ENCODE measurements at regions not wholly inside any gene's neighbourhood (a gene's known extent, or its start where the extent isn't known, plus 50 kb on each side); places are given as distances from the start of the nearest gene placed in this dataset.

DNA sequence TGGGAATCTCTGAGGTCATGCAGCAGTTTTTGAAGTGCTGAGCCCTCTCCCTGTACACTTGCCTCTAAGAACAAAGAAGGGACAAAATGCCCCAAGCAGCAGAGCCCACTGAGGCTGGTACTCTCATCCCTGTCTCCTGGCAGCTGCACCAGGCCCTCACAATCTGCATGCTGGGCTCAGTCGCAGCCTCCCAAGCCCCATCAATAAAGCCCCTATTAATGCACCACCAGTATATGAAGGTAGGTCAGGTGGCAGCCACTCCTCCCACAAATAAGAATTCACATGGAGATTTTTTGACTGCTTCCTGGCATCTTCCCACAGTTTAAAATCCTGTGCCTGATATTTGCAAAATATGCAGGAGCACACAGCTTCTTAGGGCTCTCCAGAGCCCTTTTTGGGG, 181.2 kb upstream of the PALMD start:
- H3K36me3 ChIP-seq (ENCODE audit: control insufficient read depth, insufficient read depth, low read length), result no peaks in the 10 kb centered on the region

DNA sequence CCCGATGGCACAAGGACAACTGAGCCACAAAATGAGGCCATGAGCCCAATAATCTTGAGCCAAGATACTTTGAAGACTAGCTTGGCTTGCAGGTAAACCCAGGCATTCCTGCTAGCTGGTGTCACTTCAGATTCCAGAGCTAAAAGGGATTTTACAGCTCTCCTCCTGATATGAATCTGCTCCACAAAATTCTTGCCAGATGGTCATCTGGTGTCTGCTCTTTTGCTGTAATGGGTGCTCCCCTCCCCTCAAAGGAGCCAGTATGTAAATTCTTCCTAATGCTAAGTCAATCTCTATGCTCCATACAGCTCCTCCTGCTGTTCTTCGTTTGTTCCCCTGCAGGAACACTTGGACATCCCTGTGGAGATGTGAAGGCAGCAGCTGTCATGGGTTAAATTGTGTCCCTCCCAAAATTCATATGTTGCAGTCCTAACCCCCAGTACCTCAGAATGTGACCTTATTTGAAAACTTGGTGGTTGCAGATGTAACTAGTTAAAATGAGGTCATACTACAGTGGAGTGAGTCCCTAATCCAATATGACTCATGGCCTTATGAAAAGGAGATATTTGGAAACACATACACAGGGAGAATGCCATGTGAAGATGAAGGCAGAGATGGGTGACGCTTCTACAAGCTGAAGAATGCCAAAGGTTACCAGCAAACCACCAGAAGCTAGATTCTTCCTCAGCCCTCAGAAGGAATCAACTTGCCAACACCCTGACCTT, 180.6 kb upstream of the PALMD start:
- TF ChIP-seq, protein P1, sequence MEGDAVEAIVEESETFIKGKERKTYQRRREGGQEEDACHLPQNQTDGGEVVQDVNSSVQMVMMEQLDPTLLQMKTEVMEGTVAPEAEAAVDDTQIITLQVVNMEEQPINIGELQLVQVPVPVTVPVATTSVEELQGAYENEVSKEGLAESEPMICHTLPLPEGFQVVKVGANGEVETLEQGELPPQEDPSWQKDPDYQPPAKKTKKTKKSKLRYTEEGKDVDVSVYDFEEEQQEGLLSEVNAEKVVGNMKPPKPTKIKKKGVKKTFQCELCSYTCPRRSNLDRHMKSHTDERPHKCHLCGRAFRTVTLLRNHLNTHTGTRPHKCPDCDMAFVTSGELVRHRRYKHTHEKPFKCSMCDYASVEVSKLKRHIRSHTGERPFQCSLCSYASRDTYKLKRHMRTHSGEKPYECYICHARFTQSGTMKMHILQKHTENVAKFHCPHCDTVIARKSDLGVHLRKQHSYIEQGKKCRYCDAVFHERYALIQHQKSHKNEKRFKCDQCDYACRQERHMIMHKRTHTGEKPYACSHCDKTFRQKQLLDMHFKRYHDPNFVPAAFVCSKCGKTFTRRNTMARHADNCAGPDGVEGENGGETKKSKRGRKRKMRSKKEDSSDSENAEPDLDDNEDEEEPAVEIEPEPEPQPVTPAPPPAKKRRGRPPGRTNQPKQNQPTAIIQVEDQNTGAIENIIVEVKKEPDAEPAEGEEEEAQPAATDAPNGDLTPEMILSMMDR (IDR thresholded peaks at IDR 0.05; ENCODE audit: insufficient read depth, low read length, poor library complexity, severe bottlenecking), result no peak
- DNase-seq (ENCODE audit: low read depth), result no peak
- no peaks in the 10 kb centered on the region for H3K27me3 ChIP-seq (ENCODE audit: control insufficient read depth, insufficient read depth, low read length)
- no peak overlapping the region for H3K4me3 ChIP-seq (ENCODE audit: low read depth, low read length)
- no peaks in the 10 kb centered on the region for H3K36me3 ChIP-seq (ENCODE audit: control insufficient read depth, insufficient read depth, low read length)

More for the DNA sequence above, 181.2 kb upstream of the PALMD start:
- no peaks in the 10 kb centered on the region for H3K27me3 ChIP-seq (ENCODE audit: control insufficient read depth, insufficient read depth, low read length)
- TF ChIP-seq, protein P1 (IDR thresholded peaks at IDR 0.05; ENCODE audit: insufficient read depth, low read length, poor library complexity, severe bottlenecking), result no peak
- DNase-seq (ENCODE audit: low read depth), result no peak
- H3K4me3 ChIP-seq (ENCODE audit: low read depth, low read length), result no peak overlapping the region

DNA sequence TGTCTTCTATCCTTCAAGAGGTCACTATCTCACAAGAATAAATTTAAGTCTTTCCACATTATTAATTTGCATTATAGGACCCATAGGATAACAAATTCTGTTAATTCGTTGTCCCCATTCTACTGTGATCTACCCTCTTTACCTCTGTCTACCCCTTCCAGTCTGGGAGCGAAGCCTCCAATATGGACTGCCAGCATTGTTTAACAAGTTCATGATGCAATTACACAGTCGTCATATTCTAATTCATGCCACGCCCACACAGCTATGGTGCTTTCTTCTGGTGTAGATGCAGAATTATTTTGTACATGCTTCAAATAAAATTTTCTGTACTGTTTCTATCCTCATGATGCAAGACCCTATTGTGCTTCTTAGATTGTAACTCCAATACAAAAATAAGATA, 178.3 kb upstream of the PALMD start:
- no peak for DNase-seq (ENCODE audit: low read depth)
- H3K4me3 ChIP-seq (ENCODE audit: low read depth, low read length), result no peak overlapping the region
- no peaks in the 10 kb centered on the region for H3K27me3 ChIP-seq (ENCODE audit: control insufficient read depth, insufficient read depth, low read length)
- H3K36me3 ChIP-seq (ENCODE audit: control insufficient read depth, insufficient read depth, low read length), result no peaks in the 10 kb centered on the region
- TF ChIP-seq, protein P1 (IDR thresholded peaks at IDR 0.05; ENCODE audit: insufficient read depth, low read length, poor library complexity, severe bottlenecking), result no peak

DNA sequence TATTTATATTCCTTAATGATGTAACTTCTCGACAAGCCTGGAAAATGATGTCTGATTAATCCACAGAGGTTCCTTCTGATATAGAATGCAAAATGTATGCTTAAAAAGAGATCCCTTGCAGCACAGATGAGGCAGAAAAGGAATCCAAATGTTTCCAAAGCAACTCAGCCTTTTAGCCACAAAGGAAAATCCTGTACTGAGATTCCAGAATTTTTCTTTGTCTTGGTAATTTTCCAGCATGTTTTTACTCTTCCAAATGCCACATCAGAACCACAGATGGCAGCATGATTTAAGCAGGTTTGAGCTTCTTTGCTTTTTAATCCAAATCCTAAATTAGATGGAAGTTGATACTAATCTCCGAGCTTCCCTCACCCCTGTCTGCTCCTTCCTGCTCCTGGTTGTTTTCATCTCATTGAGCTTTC, 176.4 kb upstream of the PALMD start:
- H3K36me3 ChIP-seq (ENCODE audit: control insufficient read depth, insufficient read depth, low read length), result no peaks in the 10 kb centered on the region
- DNase-seq (ENCODE audit: low read depth), result no peak
- H3K4me3 ChIP-seq (ENCODE audit: low read depth, low read length), result no peak overlapping the region
- TF ChIP-seq, protein P1 (IDR thresholded peaks at IDR 0.05; ENCODE audit: insufficient read depth, low read length, poor library complexity, severe bottlenecking), result no peak
- no peaks in the 10 kb centered on the region for H3K27me3 ChIP-seq (ENCODE audit: control insufficient read depth, insufficient read depth, low read length)

DNA sequence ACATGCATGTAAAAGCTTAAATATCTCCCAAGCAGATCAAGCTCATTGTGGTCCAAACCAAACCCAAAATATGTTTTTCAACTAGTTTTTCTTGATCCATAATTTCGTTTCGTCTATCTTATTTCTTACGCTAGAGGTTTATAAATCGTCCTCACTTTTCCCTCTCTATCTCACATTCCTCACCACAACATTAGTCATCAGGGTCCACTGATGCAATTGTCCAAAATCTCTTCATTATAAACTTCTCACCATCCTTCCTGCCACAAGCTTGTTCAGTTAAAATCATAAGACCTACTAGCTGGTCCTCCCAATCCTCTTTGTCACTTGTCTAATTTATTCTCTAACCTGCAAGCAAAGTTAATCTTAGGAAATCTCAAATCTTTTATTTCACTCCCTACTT, 173.0 kb upstream of the PALMD start:
- H3K36me3 ChIP-seq (ENCODE audit: control insufficient read depth, insufficient read depth, low read length), result no peaks in the 10 kb centered on the region
- no peak overlapping the region for H3K4me3 ChIP-seq (ENCODE audit: low read depth, low read length)
- TF ChIP-seq, protein P1 (IDR thresholded peaks at IDR 0.05; ENCODE audit: insufficient read depth, low read length, poor library complexity, severe bottlenecking), result no peak
- DNase-seq (ENCODE audit: low read depth), result no peak
- H3K27me3 ChIP-seq (ENCODE audit: control insufficient read depth, insufficient read depth, low read length), result no peaks in the 10 kb centered on the region

DNA sequence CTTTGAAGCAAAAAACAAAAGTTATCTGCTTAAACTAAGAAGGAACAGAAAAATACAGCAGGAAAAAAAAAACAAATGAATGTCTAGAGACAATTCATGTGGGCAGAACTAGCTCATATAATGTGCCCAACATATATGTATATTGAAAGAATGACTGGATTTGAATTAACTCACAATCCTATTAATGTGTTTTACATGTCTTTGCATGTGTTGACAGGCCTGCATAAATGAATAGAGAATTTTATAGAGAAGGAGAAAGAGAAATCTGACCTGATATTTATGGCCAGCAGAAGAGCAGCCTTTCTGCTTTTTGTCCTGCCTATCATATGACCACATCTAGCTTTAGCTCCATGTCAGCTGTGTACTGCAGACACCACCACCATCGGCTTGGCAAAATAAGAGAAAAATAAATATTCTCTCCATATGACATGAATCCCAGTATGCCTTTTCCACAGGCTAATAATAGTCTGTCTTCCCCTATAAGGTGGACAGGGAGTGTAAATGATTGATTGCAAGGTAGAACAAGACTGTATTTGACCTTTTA, 171.5 kb upstream of the PALMD start:
- TF ChIP-seq, protein P1 (IDR thresholded peaks at IDR 0.05; ENCODE audit: insufficient read depth, low read length, poor library complexity, severe bottlenecking), result no peak
- Histone ChIP-seq H3K27me3 (ENCODE audit: control insufficient read depth, insufficient read depth, low read length) (no peaks in the 10 kb centered on the region), H3K4me3 (ENCODE audit: low read depth, low read length) (no peak overlapping the region), H3K36me3 (ENCODE audit: control insufficient read depth, insufficient read depth, low read length) (no peaks in the 10 kb centered on the region)
- no peak for DNase-seq (ENCODE audit: low read depth)
